ENCODE measurements at regions not wholly inside any gene's neighbourhood (a gene's known extent, or its start where the extent isn't known, plus 50 kb on each side); places are given as distances from the start of the nearest gene placed in this dataset.
A peak's percentile ranks its signal among the peaks of the same experiment; 100 is the strongest.
"Not testable (repeated sequence)": the region's sequence is repeated elsewhere in the genome, so short reads cannot be mapped to it uniquely, and the experiment has no call there.

DNA sequence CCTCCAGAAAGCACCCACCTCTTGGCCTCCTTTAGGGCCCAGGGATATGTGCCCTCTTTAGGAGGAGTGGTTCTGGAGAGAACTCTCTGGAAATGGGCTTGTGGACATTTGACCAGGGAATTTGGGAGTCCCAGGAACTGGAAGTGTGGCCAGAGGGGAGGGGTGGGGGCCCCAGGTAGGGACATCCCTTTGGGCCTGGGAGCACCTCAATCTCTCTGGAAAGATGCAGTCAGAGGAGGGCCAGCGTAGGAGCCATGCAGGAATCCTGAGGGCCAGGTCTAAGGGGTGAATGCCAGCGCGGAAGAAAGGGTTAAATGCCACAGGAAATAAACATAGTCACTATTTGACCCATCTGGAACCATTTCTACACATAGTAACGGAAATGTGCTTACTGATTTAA lies 50.3 kb upstream of the ITGA11 start:
- no peak for DNase-seq

DNA sequence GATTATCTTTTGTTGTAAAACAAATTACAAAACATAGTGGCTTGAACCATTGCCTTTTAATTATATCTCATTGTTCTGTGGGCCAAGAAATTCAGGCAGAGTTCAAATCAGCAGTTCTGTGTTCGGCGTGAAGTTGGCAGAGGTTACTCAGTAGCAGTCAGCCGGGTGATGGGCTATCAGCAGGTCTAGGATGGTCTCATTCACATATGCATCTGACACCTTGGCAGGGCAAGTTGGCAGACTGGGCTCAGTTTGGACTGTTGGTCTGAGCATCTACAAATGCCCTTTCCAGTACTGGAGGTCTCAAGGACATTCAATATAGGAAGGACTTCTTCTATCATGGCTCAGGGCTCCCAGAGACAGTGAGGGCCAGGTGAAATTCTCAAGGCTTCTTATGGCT lies 51.2 kb upstream of the ITGA11 start:
- no peak for DNase-seq

DNA sequence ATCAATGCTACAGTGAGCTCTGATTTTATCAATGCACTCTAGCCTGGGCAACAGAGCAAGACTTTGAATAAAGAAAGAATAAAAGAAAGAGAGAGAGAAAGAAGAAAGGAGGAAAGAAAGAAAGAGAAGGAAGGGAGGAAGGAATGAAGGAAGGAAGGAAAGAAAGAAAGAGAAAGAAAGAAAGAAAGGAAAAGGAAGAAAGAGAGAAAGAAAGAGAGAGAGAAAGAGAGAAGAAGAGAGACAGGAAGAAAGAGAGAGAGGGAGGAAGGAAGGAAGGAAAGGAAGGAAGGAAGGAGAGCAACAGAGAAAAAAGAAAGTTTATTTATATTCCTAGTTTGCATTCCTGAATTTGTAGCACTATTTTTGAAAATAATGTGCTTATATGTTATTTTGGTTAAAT lies 52.3 kb upstream of the ITGA11 start:
- no peak for DNase-seq

DNA sequence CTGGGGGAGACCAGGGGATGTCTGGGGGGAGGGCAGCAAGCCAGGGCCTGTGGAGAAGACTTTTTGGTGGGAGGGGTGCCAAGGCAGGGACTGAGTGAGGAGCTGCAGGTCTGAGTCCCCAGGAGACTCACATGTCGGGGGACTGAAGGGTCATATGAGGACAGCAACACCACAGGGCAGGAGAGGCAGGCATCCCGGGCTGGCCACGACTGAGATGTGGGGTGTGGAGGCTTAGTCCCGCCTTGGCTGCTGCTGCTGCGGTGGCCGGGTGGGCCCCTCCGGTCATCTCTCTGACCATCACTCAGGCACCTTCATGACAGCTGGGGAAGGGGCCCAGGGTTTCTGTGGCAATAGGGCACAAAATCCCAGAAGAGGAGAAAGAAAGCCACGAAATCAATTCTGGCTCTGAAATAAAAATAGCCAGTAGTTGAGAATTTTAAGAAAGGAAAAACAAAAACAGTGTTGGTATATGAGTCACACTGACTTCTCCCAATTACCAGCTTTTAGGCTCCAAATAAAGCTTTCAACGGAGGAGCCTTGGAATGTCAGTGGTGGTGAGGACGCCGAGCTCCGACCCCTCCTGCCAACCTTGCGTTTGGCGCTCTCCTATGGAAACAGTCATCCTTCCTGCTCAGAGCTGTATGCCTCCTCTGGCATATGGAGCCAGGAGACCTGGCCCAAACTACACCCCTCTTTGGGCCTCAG lies 52.9 kb upstream of the ITGA11 start:
- peak; percentile 91 for DNase-seq

- DNase-seq = no peak
Observed at GRCh38 chr15:68485721-68486360, 53.9 kb upstream of the ITGA11 start.

GRCh38 chr15:68487087-68487843 lies 55.3 kb upstream of the ITGA11 start:
- no peak for DNase-seq

DNA sequence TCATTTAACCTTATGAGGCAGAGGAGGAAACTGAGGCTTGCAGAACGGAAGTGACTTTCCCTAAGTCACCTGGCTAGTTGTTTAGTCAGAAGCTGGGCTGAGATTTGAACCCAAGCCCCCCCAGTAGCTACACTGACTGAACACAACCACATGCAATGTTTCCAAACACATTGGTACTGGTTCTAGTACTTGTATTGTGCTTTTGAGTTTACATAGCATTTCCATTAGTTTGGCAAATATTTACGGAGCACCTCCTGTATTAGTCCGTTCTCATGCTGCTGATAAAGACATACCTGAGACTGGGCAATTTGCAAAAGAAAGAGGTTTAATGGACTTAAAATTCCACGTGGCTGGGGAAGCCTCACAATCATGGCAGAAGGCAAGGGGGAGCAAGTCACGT lies 56.3 kb upstream of the ITGA11 start:
- DNase-seq = no peak

DNA sequence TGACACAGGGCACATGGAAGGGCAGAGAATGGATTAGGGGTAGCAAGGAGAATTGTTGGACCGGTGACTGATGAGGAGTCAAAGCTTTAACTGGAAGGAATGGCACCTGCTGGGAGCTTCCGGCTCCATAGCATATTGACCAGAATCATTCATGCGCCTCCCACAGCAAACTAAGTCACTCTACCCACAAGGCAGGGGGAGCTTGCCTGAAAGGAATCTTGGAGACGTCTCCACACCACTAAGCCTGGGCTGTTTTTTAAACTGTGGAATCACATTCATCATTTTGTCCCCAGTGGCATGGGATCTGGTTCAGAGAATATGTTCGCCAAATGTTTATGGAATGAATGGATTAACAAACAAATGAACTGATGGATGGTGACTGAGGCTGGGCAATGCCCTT lies 57.0 kb upstream of the ITGA11 start:
- peak; percentile 57 for DNase-seq

- peak; percentile 74 for DNase-seq
Observed at GRCh38 chr15:68489421-68489820, 57.5 kb upstream of the ITGA11 start.

- DNase-seq = no peak
Observed at GRCh38 chr15:68491415-68492106, 59.6 kb upstream of the ITGA11 start.

- DNase-seq = no peak
Observed at GRCh38 chr15:68492855-68493254, 60.9 kb upstream of the ITGA11 start.

DNA sequence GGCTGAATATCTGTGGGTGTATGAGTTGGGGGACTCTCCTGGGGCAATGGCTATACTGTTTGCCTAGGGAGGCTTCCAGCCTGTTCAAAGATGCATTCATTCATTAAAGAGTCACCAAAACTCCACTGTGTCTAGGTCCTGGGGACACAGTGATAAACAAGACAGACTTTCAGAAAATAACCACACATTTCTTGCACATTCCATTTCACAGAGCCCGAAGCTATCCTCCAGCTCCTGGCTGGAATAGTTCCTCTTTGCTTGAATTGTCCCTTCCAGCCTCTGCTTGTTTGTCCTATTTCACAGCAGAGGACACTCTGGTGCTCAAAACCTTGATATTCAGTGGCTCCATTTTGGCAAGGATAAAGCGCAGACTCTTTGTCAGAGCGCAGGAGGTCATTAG lies 61.7 kb upstream of the ITGA11 start:
- DNase-seq = no peak

DNA sequence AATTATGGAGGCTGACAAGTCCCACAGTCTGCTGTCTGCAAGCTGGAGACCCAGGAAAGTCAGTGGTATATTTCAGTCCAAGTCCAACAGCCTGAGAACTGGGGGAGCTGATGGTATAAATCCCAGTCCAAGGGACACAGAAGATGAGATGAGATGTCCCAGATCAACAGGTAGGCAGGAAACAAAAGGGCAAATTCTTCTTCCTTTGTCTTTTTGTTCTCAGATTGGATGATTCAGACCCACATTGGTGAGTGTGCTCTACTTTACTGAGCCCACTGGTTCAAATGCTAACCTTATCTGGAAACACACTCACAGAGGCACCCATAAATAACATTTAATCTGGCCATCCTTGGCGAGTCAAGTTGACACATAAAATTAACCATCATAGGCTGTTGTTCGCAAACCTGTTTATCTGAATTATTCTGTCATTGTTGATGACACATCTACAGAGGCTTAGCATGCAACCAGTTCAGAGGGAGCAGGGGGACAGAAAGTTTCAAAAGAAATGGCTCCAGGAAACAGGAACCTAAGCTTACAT lies 62.7 kb upstream of the ITGA11 start:
- no peak for DNase-seq

- DNase-seq = no peak
Observed at GRCh38 chr15:68495221-68495950, 63.4 kb upstream of the ITGA11 start.

DNA sequence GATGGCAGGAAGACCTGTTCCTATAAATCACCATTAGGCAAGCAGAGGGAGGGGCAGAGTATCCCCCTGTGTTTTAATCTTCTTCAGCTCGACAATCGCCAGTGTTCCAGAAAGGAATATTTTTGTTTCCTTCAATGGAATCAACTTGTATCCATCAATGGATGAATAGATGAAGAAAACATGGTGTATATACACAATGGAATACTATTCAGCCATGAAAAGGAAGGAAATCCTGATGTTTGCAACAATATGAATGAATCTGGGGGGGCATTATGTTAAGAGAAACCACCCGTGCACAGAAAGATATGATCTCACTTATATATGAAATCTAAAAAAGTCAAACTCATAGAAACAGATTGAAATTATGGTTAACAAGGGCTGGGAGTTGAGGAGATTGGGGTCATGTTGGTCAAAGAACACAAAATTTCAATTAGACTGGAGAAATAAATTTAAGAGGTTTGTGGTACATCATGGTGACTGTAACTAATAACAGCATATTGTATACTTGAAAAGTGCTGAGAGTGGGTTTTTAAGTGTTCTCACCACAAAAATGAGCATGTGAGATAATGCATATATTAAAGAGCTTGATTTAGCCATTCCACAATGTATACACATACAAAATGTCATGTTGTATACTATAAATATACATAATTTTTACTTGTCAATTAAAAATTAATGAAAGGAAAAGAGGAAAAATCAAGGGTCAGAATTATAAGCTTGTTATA lies 64.2 kb upstream of the ITGA11 start:
- DNase-seq = no peak

- not testable (repeated sequence) for DNase-seq
Observed at GRCh38 chr15:68496751-68497150, 64.8 kb upstream of the ITGA11 start.

DNA sequence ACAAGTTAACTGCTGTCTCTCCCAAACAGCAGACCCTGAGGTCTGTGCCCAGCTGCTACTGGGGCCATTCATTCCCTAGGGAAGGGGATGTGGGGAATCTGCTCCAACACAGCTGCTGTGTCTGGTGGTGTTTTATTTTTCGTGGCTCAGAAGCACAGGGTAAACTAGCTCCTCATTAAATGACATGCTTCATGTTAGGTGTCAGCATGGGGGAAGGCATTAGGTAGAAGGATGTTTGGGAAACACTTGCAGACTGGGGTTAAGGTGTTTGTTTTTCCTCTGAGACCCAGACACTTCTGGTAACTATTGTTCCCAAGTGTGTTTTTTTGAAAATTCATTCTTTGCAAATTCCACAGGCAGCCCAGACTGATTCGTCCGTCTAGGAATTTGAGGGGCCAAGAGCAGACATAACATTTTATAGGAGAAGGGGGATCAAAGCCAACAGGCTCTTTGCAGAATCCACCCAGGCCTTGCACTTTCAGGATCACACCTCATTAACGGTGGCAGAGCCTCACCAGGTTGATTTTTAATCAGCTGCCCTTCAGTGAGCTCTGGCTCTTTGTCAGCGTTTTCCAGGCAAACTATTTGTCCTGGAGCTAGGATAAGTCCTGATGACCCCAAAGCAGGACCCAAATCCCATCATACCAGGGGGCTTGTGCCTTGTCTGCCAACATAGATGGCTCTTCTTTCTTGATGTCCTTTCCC lies 65.4 kb upstream of the ITGA11 start:
- peak; percentile 82 for DNase-seq

- no peak for DNase-seq
Observed at GRCh38 chr15:68498076-68498475, 66.1 kb upstream of the ITGA11 start.

GRCh38 chr15:68499620-68500312 lies 67.8 kb upstream of the ITGA11 start:
- DNase-seq = peak; percentile 55
